Neural crest cell (in vitro differentiated cells): ENCODE measurements at regions not wholly inside any gene's neighbourhood (a gene's known extent, or its start where the extent isn't known, plus 50 kb on each side); places are given as distances from the start of the nearest gene placed in this dataset.

ENCODE experiments used
- DNase-seq: peaks from one replicate; pipeline ENCODE4 v3.0.0; 2021; ENCODE audit warnings: low read depth, mixed read lengths, low spot score
- H3K27ac Mint-ChIP-seq: one replicate; pipeline ENCODE4 v1.8.0; 2021; ENCODE audit warnings: mild to moderate bottlenecking, mixed read lengths; ENCODE audit not compliant: unreplicated experiment
- H3K27me3 Mint-ChIP-seq: 2 replicates; pipeline ENCODE4 v1.8.0; 2021; ENCODE audit warnings: low read depth, mild to moderate bottlenecking, mixed read lengths
- H3K36me3 Mint-ChIP-seq: 2 replicates; pipeline ENCODE4 v1.8.0; 2021; ENCODE audit warnings: low read depth, mild to moderate bottlenecking, mixed read lengths
- H3K4me1 Mint-ChIP-seq: 2 replicates; pipeline ENCODE4 v1.8.0; 2021; ENCODE audit warnings: mixed read lengths
- H3K4me3 Mint-ChIP-seq: one replicate; pipeline ENCODE4 v1.8.0; 2021; ENCODE audit warnings: mild to moderate bottlenecking, mixed read lengths
- H3K9me3 Mint-ChIP-seq: 2 replicates; pipeline ENCODE4 v1.8.0; 2021; ENCODE audit warnings: mixed read lengths
- TF ChIP-seq, protein P1 (sequence below): fragments of 200-600 bp; sonication (generic); conservative IDR thresholded peaks from 2 replicates; pipeline ENCODE4 v1.5.0; 2021; ENCODE audit warnings: antibody characterized with exemption, mild to moderate bottlenecking

- no peak for DNase-seq
- Mint-ChIP-seq H3K27me3 (no peaks in the 10 kb centered on the region), H3K9me3 (no peaks in the 10 kb centered on the region), H3K27ac (no peak overlapping the region), H3K4me1 (no peaks in the 10 kb centered on the region), H3K4me3 (no peak overlapping the region), H3K36me3 (no peaks in the 10 kb centered on the region)
- TF ChIP-seq, protein P1, sequence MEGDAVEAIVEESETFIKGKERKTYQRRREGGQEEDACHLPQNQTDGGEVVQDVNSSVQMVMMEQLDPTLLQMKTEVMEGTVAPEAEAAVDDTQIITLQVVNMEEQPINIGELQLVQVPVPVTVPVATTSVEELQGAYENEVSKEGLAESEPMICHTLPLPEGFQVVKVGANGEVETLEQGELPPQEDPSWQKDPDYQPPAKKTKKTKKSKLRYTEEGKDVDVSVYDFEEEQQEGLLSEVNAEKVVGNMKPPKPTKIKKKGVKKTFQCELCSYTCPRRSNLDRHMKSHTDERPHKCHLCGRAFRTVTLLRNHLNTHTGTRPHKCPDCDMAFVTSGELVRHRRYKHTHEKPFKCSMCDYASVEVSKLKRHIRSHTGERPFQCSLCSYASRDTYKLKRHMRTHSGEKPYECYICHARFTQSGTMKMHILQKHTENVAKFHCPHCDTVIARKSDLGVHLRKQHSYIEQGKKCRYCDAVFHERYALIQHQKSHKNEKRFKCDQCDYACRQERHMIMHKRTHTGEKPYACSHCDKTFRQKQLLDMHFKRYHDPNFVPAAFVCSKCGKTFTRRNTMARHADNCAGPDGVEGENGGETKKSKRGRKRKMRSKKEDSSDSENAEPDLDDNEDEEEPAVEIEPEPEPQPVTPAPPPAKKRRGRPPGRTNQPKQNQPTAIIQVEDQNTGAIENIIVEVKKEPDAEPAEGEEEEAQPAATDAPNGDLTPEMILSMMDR = no peak
Measured at GRCh38 chr7:52764492-52765169, 270.8 kb upstream of the POM121L12 start.

GRCh38 chr7:52758356-52758755 lies 277.1 kb upstream of the POM121L12 start:
- TF ChIP-seq, protein P1 = no peak
- H3K36me3 Mint-ChIP-seq = no peaks in the 10 kb centered on the region
- no peaks in the 10 kb centered on the region for H3K27me3 Mint-ChIP-seq

GRCh38 chr7:52753855-52754254 lies 281.6 kb upstream of the POM121L12 start:
- TF ChIP-seq, protein P1 = no peak
- Mint-ChIP-seq H3K4me1 (no peaks in the 10 kb centered on the region), H3K36me3 (no peaks in the 10 kb centered on the region), H3K27me3 (no peaks in the 10 kb centered on the region), H3K9me3 (peaks cover 3% of the 10 kb centered on the region), H3K27ac (no peak overlapping the region), H3K4me3 (no peak overlapping the region)
- no peak for DNase-seq

More at GRCh38 chr7:52758356-52758755, 277.1 kb upstream of the POM121L12 start:
- Mint-ChIP-seq H3K4me1 (no peaks in the 10 kb centered on the region), H3K9me3 (no peaks in the 10 kb centered on the region), H3K27ac (no peak overlapping the region), H3K4me3 (no peak overlapping the region)
- DNase-seq = no peak

GRCh38 chr7:52752891-52753290 lies 282.5 kb upstream of the POM121L12 start:
- TF ChIP-seq, protein P1 = no peak
- H3K27ac Mint-ChIP-seq = no peak overlapping the region
- no peak for DNase-seq
- no peak overlapping the region for H3K4me3 Mint-ChIP-seq
- no peaks in the 10 kb centered on the region for H3K27me3 Mint-ChIP-seq
- no peaks in the 10 kb centered on the region for H3K4me1 Mint-ChIP-seq
- peaks cover 3% of the 10 kb centered on the region for H3K9me3 Mint-ChIP-seq
- no peaks in the 10 kb centered on the region for H3K36me3 Mint-ChIP-seq

DNA sequence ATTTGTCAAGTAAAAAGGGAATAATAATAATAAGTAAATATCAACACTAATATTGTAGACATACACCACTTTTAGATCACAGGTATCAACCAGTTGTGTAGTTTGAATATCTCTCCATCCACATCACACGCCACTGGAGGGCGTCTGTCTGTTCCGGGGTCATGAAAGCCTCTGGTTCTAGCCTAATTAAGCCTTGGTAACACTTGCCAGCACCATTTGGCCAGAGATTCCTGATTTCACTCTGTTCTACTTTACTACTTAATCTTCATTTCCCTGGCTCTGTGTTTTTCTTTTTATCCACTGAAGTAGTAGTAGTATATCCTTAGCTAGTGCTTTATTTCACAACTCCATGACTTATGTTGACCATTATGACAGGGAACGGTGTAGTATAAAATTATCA lies 285.6 kb upstream of the POM121L12 start:
- Mint-ChIP-seq H3K4me3 (no peak overlapping the region), H3K4me1 (no peaks in the 10 kb centered on the region), H3K27me3 (no peaks in the 10 kb centered on the region), H3K36me3 (no peaks in the 10 kb centered on the region), H3K9me3 (peaks cover 5% of the 10 kb centered on the region), H3K27ac (no peak overlapping the region)
- TF ChIP-seq, protein P1 = peak; percentile 29
- no peak for DNase-seq
